Naive thymus-derived CD8-positive, alpha-beta T cell (primary cell): ENCODE measurements at regions not wholly inside any gene's neighbourhood (a gene's known extent, or its start where the extent isn't known, plus 50 kb on each side); places are given as distances from the start of the nearest gene placed in this dataset.
A peak's percentile ranks its signal among the peaks of the same experiment; 100 is the strongest.
"Not testable (repeated sequence)": the region's sequence is repeated elsewhere in the genome, so short reads cannot be mapped to it uniquely, and the experiment has no call there.

Source experiments
- ATAC-seq, 2 donors: fragments of 150-1000 bp; cut with Tn5 transposase in 1 of 2; sonication (Bioruptor Pico), chemical (Tn5 transposase) in 1 of 2; 1 replicate in 1 of 2; 2 replicates in 1 of 2; pipeline ENCODE4 v1.10.0; 2021; ENCODE audit warnings: mild to moderate bottlenecking in 2 of 2, moderate library complexity in 2 of 2
- POLR2A ChIA-PET: fragments of 350-600 bp; sonication (Branson Sonifier 250); formaldehyde crosslinking; loops from one replicate; lab custom pipeline; 2021; ENCODE audit warnings: antibody characterized with exemption; lab: Charles Lee
- DNase-seq, 10 donors: peaks; one replicate each; pipeline versions ENCODE4 v3.0.0 to v3.0.0-alpha.2; 2020 to 2022
- H3K27ac Mint-ChIP-seq, 10 donors: one replicate each; pipeline ENCODE4 v1.8.0; 2020 to 2022; ENCODE audit warnings: mild to moderate bottlenecking in 10 of 10, mixed read lengths in 10 of 10, moderate library complexity in 4 of 10, inconsistent platforms in 1 of 10
- H3K27me3 Mint-ChIP-seq, 5 donors: one replicate each; pipeline ENCODE4 v1.8.0; 2021 to 2022; ENCODE audit warnings: mixed read lengths in 5 of 5
- H3K36me3 Mint-ChIP-seq, 3 donors: one replicate each; pipeline ENCODE4 v1.8.0; 2020 to 2022; ENCODE audit warnings: mixed read lengths in 3 of 3, mild to moderate bottlenecking in 2 of 3, inconsistent platforms in 1 of 3
- H3K4me1 Mint-ChIP-seq, 4 donors: one replicate each; pipeline ENCODE4 v1.8.0; 2021 to 2022; ENCODE audit warnings: mixed read lengths in 4 of 4
- H3K4me3 Mint-ChIP-seq, 10 donors: one replicate each; pipeline ENCODE4 v1.8.0; 2020 to 2022; ENCODE audit warnings: mild to moderate bottlenecking in 10 of 10, mixed read lengths in 10 of 10, moderate library complexity in 6 of 10, inconsistent platforms in 1 of 10
- H3K9me3 Mint-ChIP-seq, 9 donors: one replicate each; pipeline ENCODE4 v1.8.0; 2020 to 2022; ENCODE audit warnings: mixed read lengths in 9 of 9, mild to moderate bottlenecking in 3 of 9, inconsistent platforms in 1 of 9, moderate library complexity in 1 of 9

GRCh38 chr20:48120120-48120519 lies 334.8 kb upstream of the SULF2 start:
- no peak for ATAC-seq
- Mint-ChIP-seq H3K27ac (no peak overlapping the region), H3K27me3 (peaks cover 10 to 34% (median 16%) of the 10 kb centered on the region in 5 donors), H3K4me3 (no peak overlapping the region), H3K36me3 (no peaks in the 10 kb centered on the region), H3K9me3 (no peaks in the 10 kb centered on the region), H3K4me1 (peaks cover 0 to 2% (median 0%) of the 10 kb centered on the region in 4 donors)
- DNase-seq = no peak
- POLR2A ChIA-PET = no interaction called here

GRCh38 chr20:48119389-48119788 lies 334.1 kb upstream of the SULF2 start:
- H3K27ac Mint-ChIP-seq, ATAC-seq, DNase-seq, H3K36me3 Mint-ChIP-seq, H3K9me3 Mint-ChIP-seq, POLR2A ChIA-PET, H3K4me1 Mint-ChIP-seq, H3K4me3 Mint-ChIP-seq: not testable (repeated sequence)
- H3K27me3 Mint-ChIP-seq = peaks cover 10 to 42% (median 22%) of the 10 kb centered on the region in 5 donors

GRCh38 chr20:48115502-48115901 lies 330.2 kb upstream of the SULF2 start:
- Mint-ChIP-seq H3K9me3 (no peaks in the 10 kb centered on the region), H3K36me3 (no peaks in the 10 kb centered on the region), H3K27me3 (peaks cover 18 to 39% (median 29%) of the 10 kb centered on the region in 5 donors), H3K4me1 (no peaks in the 10 kb centered on the region), H3K27ac (no peak overlapping the region), H3K4me3 (no peak overlapping the region)
- POLR2A ChIA-PET = no interaction called here
- ATAC-seq (no peak), DNase-seq (no peak)

- Mint-ChIP-seq H3K27ac (no peak overlapping the region), H3K4me1 (no peaks in the 10 kb centered on the region)
- POLR2A ChIA-PET = no interaction called here
Measured at GRCh38 chr20:48107560-48107959, 322.3 kb upstream of the SULF2 start.

GRCh38 chr20:48106428-48106827 lies 321.1 kb upstream of the SULF2 start:
- Mint-ChIP-seq H3K27me3 (peaks cover 3 to 14% (median 9%) of the 10 kb centered on the region in 5 donors), H3K9me3 (peaks cover 0 to 4% (median 0%) of the 10 kb centered on the region in 9 donors), H3K27ac (no peak overlapping the region), H3K36me3 (no peaks in the 10 kb centered on the region), H3K4me1 (no peaks in the 10 kb centered on the region), H3K4me3 (no peak overlapping the region)
- POLR2A ChIA-PET = no interaction called here
- DNase-seq (no peak), ATAC-seq (no peak)

More at GRCh38 chr20:48107560-48107959, 322.3 kb upstream of the SULF2 start:
- peaks cover 0 to 4% (median 0%) of the 10 kb centered on the region in 9 donors for H3K9me3 Mint-ChIP-seq
- no peak for DNase-seq
- H3K36me3 Mint-ChIP-seq = no peaks in the 10 kb centered on the region
- no peak overlapping the region for H3K4me3 Mint-ChIP-seq
- peaks cover 3 to 14% (median 9%) of the 10 kb centered on the region in 5 donors for H3K27me3 Mint-ChIP-seq
- no peak for ATAC-seq

GRCh38 chr20:48105526-48105925 lies 320.2 kb upstream of the SULF2 start:
- DNase-seq (no peak), ATAC-seq (no peak)
- H3K4me3 Mint-ChIP-seq = no peak overlapping the region
- H3K4me1 Mint-ChIP-seq = no peaks in the 10 kb centered on the region
- H3K27ac Mint-ChIP-seq = no peak overlapping the region
- peaks cover 1 to 14% (median 5%) of the 10 kb centered on the region in 5 donors for H3K27me3 Mint-ChIP-seq
- POLR2A ChIA-PET = no interaction called here
- peaks cover 0 to 4% (median 0%) of the 10 kb centered on the region in 9 donors for H3K9me3 Mint-ChIP-seq
- no peaks in the 10 kb centered on the region for H3K36me3 Mint-ChIP-seq

- Mint-ChIP-seq H3K36me3 (no peaks in the 10 kb centered on the region), H3K4me3 (no peak overlapping the region), H3K4me1 (no peaks in the 10 kb centered on the region), H3K27me3 (peaks cover 0 to 10% (median 0%) of the 10 kb centered on the region in 5 donors), H3K27ac (peak overlapping the region in 1 of 10 donors; percentile 1), H3K9me3 (no peaks in the 10 kb centered on the region)
- DNase-seq (no peak), ATAC-seq (no peak)
- POLR2A ChIA-PET = no interaction called here
Measured at GRCh38 chr20:48102931-48103660, 317.8 kb upstream of the SULF2 start.

- DNase-seq = no peak
- Mint-ChIP-seq H3K4me1 (no peaks in the 10 kb centered on the region), H3K36me3 (no peaks in the 10 kb centered on the region), H3K27ac (no peak overlapping the region), H3K9me3 (no peaks in the 10 kb centered on the region), H3K4me3 (no peak overlapping the region), H3K27me3 (peaks cover 0 to 10% (median 0%) of the 10 kb centered on the region in 5 donors)
- ATAC-seq = no peak
- POLR2A ChIA-PET = no interaction called here
Measured at GRCh38 chr20:48102076-48102787, 317.0 kb upstream of the SULF2 start.

- ATAC-seq (no peak), DNase-seq (no peak)
- Mint-ChIP-seq H3K36me3 (no peaks in the 10 kb centered on the region), H3K4me1 (no peaks in the 10 kb centered on the region), H3K27me3 (peaks cover 0 to 10% (median under 1%) of the 10 kb centered on the region in 5 donors), H3K4me3 (no peak overlapping the region), H3K27ac (no peak overlapping the region), H3K9me3 (no peaks in the 10 kb centered on the region)
- POLR2A ChIA-PET = no interaction called here
Measured at GRCh38 chr20:48100483-48100882, 315.2 kb upstream of the SULF2 start.

- Mint-ChIP-seq H3K27ac (no peak overlapping the region), H3K4me1 (no peaks in the 10 kb centered on the region), H3K27me3 (peaks cover 0 to 13% (median 3%) of the 10 kb centered on the region in 5 donors), H3K4me3 (no peak overlapping the region), H3K9me3 (no peaks in the 10 kb centered on the region), H3K36me3 (no peaks in the 10 kb centered on the region)
- DNase-seq (no peak), ATAC-seq (no peak)
- POLR2A ChIA-PET = no interaction called here
Measured at GRCh38 chr20:48098866-48099265, 313.6 kb upstream of the SULF2 start.

GRCh38 chr20:48098099-48098498 lies 312.8 kb upstream of the SULF2 start:
- Mint-ChIP-seq H3K36me3 (no peaks in the 10 kb centered on the region), H3K27me3 (peaks cover 1 to 19% (median 3%) of the 10 kb centered on the region in 5 donors), H3K4me1 (no peaks in the 10 kb centered on the region), H3K27ac (no peak overlapping the region), H3K4me3 (no peak overlapping the region), H3K9me3 (peaks cover 0 to 2% (median 0%) of the 10 kb centered on the region in 9 donors)
- no peak for DNase-seq
- POLR2A ChIA-PET = no interaction called here
- ATAC-seq = no peak

- H3K27me3 Mint-ChIP-seq = peaks cover 1 to 20% (median 5%) of the 10 kb centered on the region in 5 donors
- no peak overlapping the region for H3K4me3 Mint-ChIP-seq
- ATAC-seq (no peak), DNase-seq (no peak)
- POLR2A ChIA-PET = no interaction called here
- H3K9me3 Mint-ChIP-seq = peaks cover 0 to 2% (median 0%) of the 10 kb centered on the region in 9 donors
- H3K27ac Mint-ChIP-seq = no peak overlapping the region
- no peaks in the 10 kb centered on the region for H3K36me3 Mint-ChIP-seq
- no peaks in the 10 kb centered on the region for H3K4me1 Mint-ChIP-seq
Measured at GRCh38 chr20:48096957-48097890, 311.9 kb upstream of the SULF2 start.
